HG03159 (cell line): ENCODE measurements at regions not wholly inside any gene's neighbourhood (a gene's known extent, or its start where the extent isn't known, plus 50 kb on each side); places are given as distances from the start of the nearest gene placed in this dataset.
A peak's percentile ranks its signal among the peaks of the same experiment; 100 is the strongest.

Source experiments
- ATAC-seq: cut with Tn5 transposase; IDR thresholded peaks from one replicate; pipeline ENCODE4 v1.9.1; 2021; ENCODE audit warnings: mild to moderate bottlenecking, moderate library complexity; ENCODE audit not compliant: unreplicated experiment

GRCh38 chr18:44046376-44046975, 634.2 kb upstream of the SETBP1 start:
- ATAC-seq: no peak

- ATAC-seq: no peak
Measured at GRCh38 chr18:44047585-44047984, 633.1 kb upstream of the SETBP1 start.

DNA sequence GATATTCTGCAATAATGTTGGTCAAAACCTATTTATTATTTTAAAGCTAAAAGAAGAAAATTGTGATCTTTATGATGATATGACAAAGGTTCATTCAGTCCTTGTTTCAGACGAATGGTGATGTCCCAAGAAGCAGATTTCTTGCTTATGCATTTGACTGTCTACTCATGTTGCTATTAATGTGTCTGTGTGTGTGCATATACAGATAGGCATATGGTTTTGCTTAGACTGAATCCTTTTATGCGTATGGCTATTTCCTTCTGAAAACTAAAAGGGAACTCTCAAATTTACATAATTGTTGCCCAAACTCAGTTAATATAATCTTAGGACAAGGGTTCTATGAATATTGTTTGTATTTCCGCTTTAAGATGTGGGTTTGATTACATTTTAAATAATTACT, 632.3 kb upstream of the SETBP1 start:
- no peak for ATAC-seq

DNA sequence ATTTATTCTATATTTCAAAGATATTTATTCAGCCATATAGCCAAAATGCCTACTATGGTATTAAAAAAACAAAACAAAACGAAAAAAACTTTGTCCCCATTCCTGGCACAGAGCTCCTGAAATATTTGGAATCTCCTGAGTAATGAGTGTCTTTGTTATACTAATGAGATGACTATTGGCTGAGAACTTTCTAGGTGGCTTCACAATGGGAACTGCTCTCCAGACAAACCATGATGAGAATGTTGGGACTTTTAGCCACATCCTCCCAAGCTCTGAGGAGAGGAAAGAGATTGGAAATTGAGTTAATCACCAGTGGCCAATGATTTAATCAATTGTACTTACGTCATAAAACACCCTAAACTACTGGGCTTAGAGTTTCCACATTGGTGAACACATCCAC, 631.8 kb upstream of the SETBP1 start:
- ATAC-seq: no peak

- no peak for ATAC-seq
Measured at GRCh38 chr18:44051026-44051425, 629.7 kb upstream of the SETBP1 start.

DNA sequence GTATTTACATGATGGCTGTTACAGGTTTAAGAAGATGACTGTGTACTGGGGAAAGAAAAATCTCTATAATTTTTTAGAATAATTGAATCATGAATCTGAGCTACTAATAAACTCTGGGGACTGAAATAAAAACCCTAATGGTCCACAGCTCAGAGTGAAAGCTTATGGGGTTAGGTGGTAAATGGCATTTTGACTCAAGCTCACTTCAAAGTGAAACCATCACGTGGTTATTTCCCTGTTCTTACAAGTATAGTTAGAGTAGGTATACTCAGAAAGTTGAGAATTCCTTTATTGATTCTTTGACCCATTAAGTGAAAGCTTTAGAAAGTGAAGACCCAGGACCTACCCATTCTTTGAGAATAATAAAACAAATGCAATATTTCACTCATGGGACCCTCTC, 626.2 kb upstream of the SETBP1 start:
- ATAC-seq: no peak

- ATAC-seq: no peak
Measured at GRCh38 chr18:44060197-44060596, 620.5 kb upstream of the SETBP1 start.

GRCh38 chr18:44061438-44061837, 619.2 kb upstream of the SETBP1 start:
- ATAC-seq: no peak

DNA sequence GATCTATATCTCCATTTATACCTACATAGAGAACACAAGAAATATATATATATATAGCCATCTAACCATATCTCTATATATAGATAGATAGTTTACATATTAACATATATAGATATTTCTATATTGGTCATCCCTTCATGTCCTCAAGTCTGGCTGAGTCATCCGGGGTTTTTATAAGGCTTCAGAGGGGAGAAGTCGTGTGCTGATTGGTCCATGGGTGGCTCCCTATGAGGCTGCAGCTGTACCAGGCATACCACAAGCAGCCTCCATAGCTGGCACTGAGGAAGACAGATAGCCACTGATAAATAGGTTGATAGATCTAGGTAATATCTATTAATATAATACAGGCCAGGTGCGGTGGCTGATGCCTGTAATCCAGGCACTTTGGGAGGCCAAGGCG, 618.3 kb upstream of the SETBP1 start:
- no peak for ATAC-seq

DNA sequence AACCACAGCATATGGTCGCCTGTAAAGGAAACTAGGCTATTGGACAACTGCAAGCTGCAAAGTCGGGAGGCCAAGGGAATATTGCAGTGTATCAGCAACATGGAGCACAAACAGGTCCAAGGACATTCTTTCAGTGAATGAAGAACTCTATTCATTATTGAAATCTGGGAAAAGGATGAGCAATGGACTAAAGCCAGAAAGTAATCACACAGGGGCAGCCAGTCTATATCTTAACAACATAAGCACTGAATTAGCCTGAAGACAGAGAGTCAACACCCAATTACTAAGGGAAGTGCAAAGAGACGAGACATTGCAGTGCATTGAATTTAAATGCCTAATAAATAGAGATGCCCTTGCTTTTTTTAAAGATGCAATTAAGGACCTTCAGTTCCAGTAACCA, 615.5 kb upstream of the SETBP1 start:
- no peak for ATAC-seq

DNA sequence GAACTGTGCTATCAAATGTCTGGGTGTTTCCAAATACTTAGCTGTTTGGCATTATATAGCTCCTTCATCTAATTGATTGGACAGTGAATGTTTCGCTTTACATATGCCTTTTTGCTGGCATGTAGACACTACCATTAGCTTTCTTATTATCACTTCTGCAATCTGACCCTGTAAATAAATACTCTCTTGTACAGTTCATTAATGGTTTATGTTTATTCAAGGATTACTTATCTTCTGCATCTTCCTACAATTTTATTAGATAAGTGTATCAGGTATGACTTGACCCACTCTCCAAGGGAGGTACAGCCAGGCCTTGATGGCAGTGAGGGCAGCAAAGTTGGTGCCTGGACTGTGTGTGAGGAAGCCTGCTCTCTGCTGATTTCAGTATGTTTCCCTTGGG, 614.1 kb upstream of the SETBP1 start:
- no peak for ATAC-seq

DNA sequence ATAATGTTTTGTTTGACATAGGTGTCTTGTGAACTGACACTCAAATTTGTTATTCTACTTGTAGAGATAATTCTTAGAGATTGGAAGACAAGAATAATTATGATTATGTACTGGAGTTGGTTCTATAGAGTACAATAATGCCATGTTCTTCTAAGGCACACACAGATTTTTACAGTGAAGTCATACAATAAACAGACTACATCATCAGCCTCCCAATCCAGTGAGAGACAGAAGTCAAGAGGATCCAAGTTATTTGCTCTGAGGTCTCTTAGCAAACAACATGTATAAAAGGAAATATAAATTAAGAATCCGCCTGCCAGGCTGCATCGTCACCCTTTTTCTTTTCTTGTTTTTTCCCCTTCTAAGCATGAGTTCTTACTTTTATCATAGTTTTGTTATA, 613.5 kb upstream of the SETBP1 start:
- ATAC-seq: no peak

DNA sequence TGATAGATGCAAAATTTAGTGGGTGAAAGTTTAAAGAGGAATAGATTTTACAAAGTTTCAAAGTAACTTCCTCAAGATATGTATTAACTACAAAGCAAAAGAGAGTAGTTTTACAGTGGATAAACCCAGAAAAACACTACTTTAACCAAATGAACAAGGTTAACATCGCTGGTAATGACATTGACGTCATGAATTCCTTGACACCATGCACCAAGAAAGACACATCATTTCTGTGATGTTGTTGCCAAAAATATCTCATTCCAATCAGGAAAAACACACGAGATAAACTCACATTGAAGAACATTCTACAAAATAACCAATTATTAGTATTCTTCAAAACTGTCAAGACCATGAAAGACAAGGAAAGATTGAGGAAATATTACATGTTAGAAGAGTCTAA, 605.6 kb upstream of the SETBP1 start:
- no peak for ATAC-seq

DNA sequence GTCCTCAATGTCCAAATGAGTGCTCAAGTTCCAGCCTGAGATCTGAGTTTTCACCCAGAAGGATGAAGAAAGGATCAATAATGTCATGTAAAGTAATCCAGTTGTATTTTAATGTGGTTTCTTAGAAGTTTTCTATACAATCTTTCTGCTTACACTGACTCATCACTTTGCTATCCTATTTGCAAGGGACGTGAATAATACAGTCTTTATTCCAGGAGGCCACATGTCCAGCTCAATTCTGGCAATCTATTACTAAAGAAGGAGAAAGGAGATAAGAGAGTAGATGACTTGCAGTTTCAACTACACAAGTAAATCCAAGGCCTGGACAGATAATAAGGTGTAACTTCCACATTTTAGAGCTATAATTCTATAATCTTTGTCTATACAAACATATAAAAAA, 601.1 kb upstream of the SETBP1 start:
- ATAC-seq: no peak

DNA sequence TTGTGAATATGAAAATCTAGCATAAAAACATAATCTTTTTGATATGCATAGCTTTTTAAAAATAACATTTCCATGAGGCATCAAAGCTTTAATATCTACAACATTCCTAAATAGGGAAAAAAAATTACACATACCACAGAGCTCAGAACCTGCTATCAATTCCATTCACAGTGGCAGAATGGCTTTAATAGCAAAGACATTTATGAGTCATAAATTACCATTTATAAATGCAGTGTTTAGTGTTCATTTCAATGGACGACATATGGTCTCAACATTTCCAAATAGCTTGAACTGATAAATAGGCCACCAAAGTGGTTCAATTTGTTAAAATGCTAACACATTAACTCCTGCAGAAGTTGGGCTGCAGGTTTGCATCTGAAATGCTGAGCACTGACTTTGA, 600.6 kb upstream of the SETBP1 start:
- ATAC-seq: no peak

DNA sequence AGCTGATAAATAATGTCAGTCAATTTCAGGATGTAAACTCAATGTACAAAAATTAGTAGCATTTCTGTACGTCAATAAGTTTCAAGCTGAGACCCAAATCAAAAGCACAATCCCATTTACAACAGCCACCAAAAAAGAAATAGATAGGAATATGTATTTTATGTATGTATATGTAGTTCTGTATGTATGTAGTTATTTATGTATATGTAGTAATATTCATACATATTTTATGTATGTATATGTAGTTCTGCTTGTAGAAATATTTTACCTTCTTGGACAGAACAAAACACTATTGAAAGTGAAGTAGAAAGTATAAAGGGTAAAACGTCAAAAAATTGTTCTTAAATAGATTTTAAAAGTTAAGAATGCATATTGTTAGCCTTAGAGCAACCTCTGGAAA, 591.0 kb upstream of the SETBP1 start:
- no peak for ATAC-seq

GRCh38 chr18:44090453-44090852, 590.2 kb upstream of the SETBP1 start:
- ATAC-seq: no peak

DNA sequence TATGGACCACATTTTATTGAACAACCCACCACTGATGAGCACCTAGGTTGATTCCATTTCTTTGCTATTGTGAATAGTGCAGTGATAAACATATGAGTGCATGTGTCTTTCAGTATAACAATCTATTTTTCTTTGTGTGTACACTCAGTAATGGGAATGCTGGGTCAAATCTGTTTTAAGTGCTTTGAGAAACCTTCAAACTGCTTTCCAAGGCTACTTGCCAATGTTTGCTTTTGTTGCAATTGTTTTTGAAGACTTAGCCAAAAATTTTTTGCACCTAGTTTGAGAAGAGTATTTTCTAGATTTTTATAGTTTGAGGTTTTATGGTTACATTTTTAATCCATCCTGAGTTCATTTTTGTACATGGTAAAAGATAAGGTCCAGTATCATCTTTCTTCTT, 587.4 kb upstream of the SETBP1 start:
- no peak for ATAC-seq

DNA sequence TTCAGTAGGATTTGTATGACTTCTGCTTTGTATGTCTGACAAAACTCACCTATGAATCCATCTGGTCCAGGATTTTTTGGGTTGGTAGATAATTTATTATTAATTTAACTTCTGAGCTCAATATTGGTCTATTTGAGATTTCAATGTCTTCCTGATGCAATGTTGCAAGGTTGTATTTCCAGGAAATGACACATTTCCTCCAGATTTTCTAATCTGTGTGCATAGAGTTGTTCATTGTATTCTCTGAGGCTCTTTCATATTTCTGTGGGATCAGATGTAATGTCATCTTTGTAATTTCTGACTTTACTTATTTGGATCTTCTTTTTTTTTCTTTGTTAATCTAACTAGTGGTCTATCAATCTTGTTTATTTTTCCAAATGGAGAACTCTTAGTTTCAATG, 584.7 kb upstream of the SETBP1 start:
- no peak for ATAC-seq

DNA sequence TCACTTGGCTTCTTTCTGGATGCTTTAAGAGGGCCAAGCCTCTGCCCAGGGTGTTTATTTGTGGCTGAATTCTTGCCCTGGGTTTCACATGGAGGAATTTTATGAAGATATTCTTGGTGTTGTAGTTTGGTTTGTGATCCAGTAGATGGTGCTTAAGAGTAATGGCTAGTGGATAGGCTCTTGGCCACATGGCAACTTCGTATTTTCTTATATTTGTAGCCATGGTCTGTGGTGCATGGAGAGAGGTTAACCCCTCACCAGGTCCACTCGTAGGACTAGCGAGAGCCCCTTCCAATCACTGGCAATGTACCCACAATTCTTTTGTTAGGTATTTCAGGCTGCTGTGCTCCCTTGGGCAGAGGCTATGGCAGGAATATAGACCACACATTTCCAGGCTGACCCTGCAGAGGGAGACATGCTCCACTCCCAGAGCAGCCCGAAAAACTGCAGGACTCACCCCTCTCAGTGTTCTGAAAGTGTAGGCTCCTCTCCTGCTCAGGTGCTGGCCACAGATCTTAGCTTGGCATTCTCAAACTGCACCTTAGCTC, 582.1 kb upstream of the SETBP1 start:
- ATAC-seq: peak; percentile 53

GRCh38 chr18:44107187-44107586, 573.5 kb upstream of the SETBP1 start:
- no peak for ATAC-seq

DNA sequence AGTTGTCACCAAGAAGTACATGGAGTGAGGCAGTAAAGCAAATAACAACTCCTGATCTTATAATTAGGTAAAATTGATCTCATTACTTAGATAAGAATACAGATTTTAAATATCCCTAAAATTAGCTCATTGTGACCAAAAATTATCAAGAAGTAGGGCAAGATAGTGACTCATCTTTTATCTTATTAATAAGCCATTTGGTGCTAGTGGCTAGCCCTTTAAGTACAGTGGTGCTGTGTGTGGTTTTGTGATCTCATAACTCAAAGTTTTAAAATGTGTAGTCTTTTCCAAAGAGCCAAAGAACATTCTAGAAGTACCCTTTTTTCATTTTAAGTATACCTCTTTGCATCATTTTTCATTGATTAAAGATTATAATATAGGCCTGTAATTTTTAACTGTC, 569.4 kb upstream of the SETBP1 start:
- ATAC-seq: no peak

DNA sequence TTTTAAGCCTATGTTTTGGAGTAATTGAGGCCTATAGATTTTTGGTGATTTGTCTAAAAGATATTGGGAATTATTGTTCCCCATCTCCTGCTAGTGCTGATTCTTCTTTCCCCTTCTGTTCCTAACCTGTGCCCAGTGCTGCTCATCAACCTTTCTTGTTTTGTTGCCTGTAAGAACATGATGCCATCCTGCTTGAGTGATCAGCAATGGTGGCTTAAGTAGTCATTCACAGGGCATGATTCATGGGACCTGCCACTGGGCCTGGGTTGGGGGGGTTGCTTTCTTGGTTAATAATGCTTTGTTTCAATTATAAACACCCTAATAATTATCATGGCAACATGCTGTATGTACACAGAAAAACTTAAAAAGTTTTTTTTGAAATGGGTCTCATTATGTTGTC, 562.9 kb upstream of the SETBP1 start:
- no peak for ATAC-seq
